ENCODE measurements at regions not wholly inside any gene's neighbourhood (a gene's known extent, or its start where the extent isn't known, plus 50 kb on each side); places are given as distances from the start of the nearest gene placed in this dataset.

DNA sequence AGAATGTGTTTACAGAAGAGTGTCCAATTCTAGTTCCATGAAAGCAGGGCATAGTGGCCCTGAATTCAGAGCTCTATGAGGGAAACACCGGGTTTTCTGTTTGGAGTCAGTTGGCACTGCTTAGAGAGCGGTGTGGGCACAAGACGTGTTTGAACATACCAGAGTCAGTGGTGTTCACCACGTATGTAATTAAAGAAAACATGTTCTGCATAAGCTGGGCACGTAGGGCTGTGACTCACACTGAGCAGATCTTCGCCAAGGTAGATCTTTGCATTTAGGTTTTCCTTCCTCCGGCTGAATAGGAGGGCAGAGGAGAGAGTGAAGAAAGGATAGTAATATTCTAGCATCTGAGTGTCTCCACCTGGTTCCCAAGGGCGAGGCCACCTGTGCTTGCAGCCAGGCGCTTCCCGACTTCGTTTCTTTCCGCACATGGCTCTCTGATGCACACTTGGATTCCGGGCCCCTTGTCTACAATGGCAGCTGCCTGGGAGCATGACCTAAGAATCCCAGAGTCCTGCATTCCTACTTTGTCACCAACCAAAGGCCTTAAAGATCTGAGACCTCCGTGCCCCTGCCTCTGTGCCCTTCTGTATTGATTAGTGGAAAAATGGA lies 136.2 kb downstream of the ERMARD start:
- no peak overlapping the region for H3K4me3 Mint-ChIP-seq
- peaks cover 0 to 5% (median 0%) of the 10 kb centered on the region in 3 donors for H3K36me3 Mint-ChIP-seq
- H3K27me3 Mint-ChIP-seq: peaks cover 19 to 47% (median 27%) of the 10 kb centered on the region in 5 donors
- ATAC-seq (no peak), DNase-seq (no peak)
- POLR2A ChIA-PET: no interaction called here
- no peak overlapping the region for H3K27ac Mint-ChIP-seq
- peaks cover 0 to 3% (median 2%) of the 10 kb centered on the region in 4 donors for H3K4me1 Mint-ChIP-seq
- peaks cover 0 to 7% (median 0%) of the 10 kb centered on the region in 9 donors for H3K9me3 Mint-ChIP-seq

DNA sequence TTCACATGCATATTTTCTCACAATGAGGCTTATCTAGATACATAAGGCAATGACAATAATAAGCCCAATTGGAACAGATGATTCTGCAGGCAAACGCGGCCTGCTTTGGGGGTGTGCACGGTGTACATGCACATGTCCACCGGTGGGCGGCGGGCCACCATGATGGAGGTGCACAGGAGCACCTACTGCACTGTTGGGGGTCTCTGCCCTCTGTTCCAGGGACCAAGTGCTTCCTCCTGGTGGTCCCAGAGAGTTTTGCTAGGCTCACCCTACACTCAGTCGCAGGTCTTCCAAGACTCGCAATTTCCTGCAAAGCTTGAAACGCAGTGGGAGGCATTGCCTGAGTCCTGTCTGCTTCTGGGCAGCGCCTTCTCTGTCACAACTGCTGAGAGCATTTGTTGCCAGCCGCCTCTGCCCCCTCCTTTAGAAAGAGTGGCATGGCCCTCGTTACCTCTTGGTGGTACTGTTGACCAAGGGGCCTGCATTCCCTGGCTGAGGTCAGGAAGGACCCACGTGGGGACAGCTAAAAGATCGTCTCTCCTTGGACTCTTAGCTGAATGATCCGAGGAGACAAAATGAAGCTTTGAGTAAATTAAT lies 135.3 kb downstream of the ERMARD start:
- DNase-seq (no peak), ATAC-seq (no peak)
- Mint-ChIP-seq H3K4me1 (peaks cover 0 to 3% (median 2%) of the 10 kb centered on the region in 4 donors), H3K4me3 (no peak overlapping the region), H3K36me3 (peaks cover 0 to 5% (median 0%) of the 10 kb centered on the region in 3 donors), H3K9me3 (peaks cover 0 to 7% (median 0%) of the 10 kb centered on the region in 9 donors), H3K27me3 (peaks cover 23 to 52% (median 28%) of the 10 kb centered on the region in 5 donors), H3K27ac (no peak overlapping the region)
- POLR2A ChIA-PET: no interaction called here

DNA sequence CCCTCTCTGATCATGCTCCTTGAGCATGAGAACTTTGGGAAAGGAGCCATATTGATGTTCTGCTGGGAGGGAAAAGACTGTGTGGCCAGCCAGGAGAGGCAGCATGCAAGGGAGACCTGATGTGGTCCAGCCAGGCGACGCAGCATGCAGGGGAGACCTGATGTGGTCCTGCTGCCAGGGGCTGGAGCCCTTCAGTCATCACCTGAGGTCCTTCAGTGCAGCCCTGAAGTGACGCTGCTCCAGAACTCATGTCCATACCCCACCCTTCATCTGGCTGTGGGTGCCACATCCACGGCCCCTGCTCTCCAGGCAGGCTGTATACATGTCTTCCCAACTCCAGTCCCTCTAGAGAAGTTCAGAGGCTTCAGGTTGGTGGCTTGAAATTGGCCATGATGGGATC lies 134.4 kb downstream of the ERMARD start:
- Mint-ChIP-seq H3K27ac (no peak overlapping the region), H3K27me3 (peaks cover 25 to 60% (median 32%) of the 10 kb centered on the region in 5 donors), H3K4me1 (peaks cover 0 to 4% (median 2%) of the 10 kb centered on the region in 4 donors), H3K4me3 (no peak overlapping the region), H3K36me3 (peaks cover 0 to 5% (median 0%) of the 10 kb centered on the region in 3 donors), H3K9me3 (peaks cover 0 to 5% (median 0%) of the 10 kb centered on the region in 9 donors)
- DNase-seq: no peak
- POLR2A ChIA-PET: no interaction called here
- no peak for ATAC-seq

DNA sequence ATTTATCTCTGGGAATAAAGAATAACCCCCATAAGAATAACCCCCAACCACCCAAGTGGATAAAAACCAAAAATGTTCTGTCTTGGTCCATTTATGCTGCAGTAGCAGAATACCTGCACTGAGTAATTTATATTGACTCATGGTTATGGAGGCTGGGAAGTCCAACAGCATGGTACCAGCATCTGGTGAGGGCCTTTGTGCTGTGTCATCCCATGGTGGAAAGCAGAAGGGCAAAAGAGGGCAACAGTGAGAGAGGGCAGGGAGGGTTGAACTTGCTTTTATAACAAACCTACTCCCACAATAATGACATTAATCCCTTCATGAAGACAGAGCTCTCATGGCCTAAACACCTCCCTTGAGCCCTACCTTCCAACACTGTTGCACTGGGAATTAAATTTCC lies 133.7 kb downstream of the ERMARD start:
- Mint-ChIP-seq H3K4me3 (no peak overlapping the region), H3K27ac (no peak overlapping the region), H3K4me1 (peaks cover 0 to 4% (median 1%) of the 10 kb centered on the region in 4 donors), H3K27me3 (peaks cover 25 to 60% (median 32%) of the 10 kb centered on the region in 5 donors), H3K36me3 (peaks cover 0 to 7% (median 0%) of the 10 kb centered on the region in 3 donors), H3K9me3 (peaks cover 0 to 2% (median 0%) of the 10 kb centered on the region in 9 donors)
- POLR2A ChIA-PET: no interaction called here
- DNase-seq (no peak), ATAC-seq (no peak)

DNA sequence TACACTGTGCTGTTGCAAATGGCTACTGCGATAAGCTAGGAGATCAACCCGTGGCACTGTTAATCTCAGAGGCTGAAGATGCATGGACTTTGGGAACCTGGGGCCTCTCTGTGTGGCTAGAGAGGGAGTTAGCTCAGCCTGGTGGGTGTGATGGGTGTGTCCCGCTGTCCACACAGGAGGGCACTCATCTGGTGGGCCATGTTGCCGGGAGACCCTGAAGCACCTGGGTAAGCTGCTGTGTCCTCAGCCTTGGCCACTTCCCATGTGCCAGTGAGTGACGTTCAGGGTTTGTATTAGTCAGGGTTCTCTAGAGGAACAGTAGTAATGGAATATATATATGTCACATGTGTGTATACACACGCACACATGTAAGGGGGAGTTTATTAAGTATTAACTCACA lies 132.7 kb downstream of the ERMARD start:
- Mint-ChIP-seq H3K4me3 (no peak overlapping the region), H3K36me3 (peaks cover 0 to 7% (median 0%) of the 10 kb centered on the region in 3 donors), H3K4me1 (peaks cover 0 to 4% (median 1%) of the 10 kb centered on the region in 4 donors), H3K27me3 (peaks cover 23 to 56% (median 32%) of the 10 kb centered on the region in 5 donors), H3K9me3 (peaks cover 0 to 2% (median 0%) of the 10 kb centered on the region in 9 donors), H3K27ac (no peak overlapping the region)
- POLR2A ChIA-PET: no interaction called here
- DNase-seq: no peak
- no peak for ATAC-seq

DNA sequence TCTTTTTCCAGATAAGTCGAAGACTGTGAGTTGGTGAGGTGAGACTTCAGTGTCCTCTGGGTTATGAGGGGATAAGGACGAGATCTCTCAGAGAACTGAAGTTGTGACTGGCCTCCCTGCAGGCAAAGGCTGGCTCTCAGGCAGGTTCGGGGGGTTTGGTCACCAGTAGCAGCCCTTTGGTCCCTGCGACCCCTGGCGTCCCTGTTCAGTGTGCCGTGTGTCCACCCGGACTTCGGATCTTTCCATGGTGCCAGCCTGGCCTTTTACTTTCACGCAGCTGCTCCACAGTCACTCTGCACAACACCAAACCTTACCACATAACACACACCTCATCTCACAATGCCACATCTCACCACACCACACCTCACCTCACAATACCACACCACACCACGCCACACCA lies 131.9 kb downstream of the ERMARD start:
- Mint-ChIP-seq H3K9me3 (peaks cover 0 to 2% (median 0%) of the 10 kb centered on the region in 9 donors), H3K27ac (peak overlapping the region in 1 of 10 donors; percentile 16), H3K36me3 (peaks cover 0 to 7% (median 0%) of the 10 kb centered on the region in 3 donors), H3K4me1 (peaks cover 0 to 4% (median 1%) of the 10 kb centered on the region in 4 donors), H3K4me3 (no peak overlapping the region), H3K27me3 (peaks cover 21 to 52% (median 28%) of the 10 kb centered on the region in 5 donors)
- POLR2A ChIA-PET: no interaction called here
- ATAC-seq (no peak), DNase-seq (no peak)

DNA sequence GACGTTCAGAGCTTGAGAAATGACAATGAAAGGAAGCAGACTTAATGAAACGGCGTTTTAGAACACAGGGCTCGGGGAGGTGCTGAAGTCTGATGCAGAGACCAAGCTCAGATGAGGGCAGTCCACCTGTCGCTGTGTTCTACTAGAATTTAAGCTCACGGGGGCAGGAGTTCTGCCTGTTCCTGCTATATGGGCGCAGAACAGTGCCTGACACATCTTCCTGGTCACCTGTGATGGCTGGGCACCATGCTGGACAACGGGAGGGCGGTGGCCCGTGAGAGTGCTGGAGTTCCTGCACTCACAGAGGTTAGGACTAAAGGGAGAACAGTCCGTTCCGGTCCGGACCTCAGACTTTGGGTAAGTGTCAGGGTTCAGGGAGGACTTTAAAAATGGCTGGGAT lies 130.6 kb downstream of the ERMARD start:
- Mint-ChIP-seq H3K27me3 (peaks cover 20 to 42% (median 21%) of the 10 kb centered on the region in 5 donors), H3K27ac (peak overlapping the region in 1 of 10 donors; percentile 17), H3K36me3 (peaks cover 0 to 7% (median 0%) of the 10 kb centered on the region in 3 donors), H3K4me1 (peaks cover 0 to 4% (median 1%) of the 10 kb centered on the region in 4 donors), H3K9me3 (peaks cover 0 to 2% (median 0%) of the 10 kb centered on the region in 9 donors), H3K4me3 (no peak overlapping the region)
- DNase-seq: no peak
- no peak for ATAC-seq
- POLR2A ChIA-PET: no interaction called here

DNA sequence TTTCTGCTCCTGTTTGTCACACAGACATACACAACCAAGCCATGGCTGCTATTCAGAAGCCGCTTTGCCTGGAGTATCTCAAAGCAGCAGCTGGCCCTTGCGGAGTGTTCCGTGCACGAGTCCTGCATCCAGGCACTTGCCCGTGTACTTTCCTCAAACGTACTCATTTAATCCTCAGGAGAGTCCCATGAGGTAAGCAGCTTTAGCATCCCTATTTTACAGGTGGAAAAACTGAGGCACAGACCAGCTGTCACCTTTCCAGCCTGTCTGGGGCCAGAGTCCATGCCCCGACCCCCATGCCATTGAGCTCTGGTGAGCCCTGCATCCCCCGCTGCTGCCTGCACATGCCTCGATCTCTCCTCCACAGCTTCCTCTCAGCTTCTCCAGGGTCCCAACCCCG lies 130.0 kb downstream of the ERMARD start:
- H3K36me3 Mint-ChIP-seq: peaks cover 0 to 7% (median 0%) of the 10 kb centered on the region in 3 donors
- no peak overlapping the region for H3K4me3 Mint-ChIP-seq
- no peak overlapping the region for H3K27ac Mint-ChIP-seq
- no peak for DNase-seq
- POLR2A ChIA-PET: no interaction called here
- ATAC-seq: no peak
- peaks cover 20 to 40% (median 22%) of the 10 kb centered on the region in 5 donors for H3K27me3 Mint-ChIP-seq
- H3K4me1 Mint-ChIP-seq: peaks cover 0 to 4% (median 1%) of the 10 kb centered on the region in 4 donors
- H3K9me3 Mint-ChIP-seq: peaks cover 0 to 2% (median 0%) of the 10 kb centered on the region in 9 donors

DNA sequence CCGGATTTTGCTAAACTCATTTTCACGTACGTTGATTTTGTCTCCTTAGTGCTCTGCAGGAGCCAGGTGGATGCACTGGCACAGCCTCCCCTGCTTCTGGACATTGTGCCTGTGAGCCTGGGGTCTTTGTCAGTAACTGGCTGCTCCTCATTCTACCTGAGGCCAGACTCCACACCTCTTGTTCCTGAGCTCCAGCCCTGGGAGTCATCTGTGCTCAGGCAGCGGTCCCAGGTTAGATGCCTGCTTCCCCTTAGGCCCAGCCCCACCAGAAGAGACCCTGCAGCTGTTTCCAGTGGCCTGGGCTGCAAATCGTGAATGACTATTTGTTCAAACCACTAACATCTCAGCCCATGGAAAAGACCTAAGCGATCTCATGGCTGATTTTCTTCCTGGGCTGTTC lies 129.1 kb downstream of the ERMARD start:
- no peak for ATAC-seq
- Mint-ChIP-seq H3K27ac (peak overlapping the region in 1 of 10 donors; percentile 20), H3K27me3 (peaks cover 15 to 32% (median 20%) of the 10 kb centered on the region in 5 donors), H3K4me3 (no peak overlapping the region), H3K36me3 (peaks cover 0 to 9% (median 0%) of the 10 kb centered on the region in 3 donors), H3K4me1 (peaks cover 0 to 4% (median 1%) of the 10 kb centered on the region in 4 donors), H3K9me3 (peaks cover 0 to 9% (median 0%) of the 10 kb centered on the region in 9 donors)
- POLR2A ChIA-PET: no interaction called here
- no peak for DNase-seq

DNA sequence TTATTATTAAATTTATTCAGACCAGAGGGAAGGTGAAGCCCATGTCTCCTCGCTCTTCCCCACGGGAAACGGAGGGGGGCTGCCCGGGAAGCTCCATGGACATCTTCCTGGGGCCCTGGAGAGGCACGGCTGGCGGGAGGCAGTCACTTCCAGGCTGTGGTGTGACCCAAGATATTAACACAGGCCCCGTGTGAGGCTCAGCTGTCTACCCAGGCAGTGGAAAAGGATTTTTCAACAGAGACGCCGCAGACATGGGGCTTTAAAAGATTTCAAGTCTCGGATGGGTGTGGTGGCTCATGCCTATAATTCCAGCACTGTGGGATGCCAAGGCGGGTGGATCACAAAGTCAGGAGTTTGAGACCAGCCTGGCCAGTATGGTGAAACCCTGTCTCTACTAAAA lies 117.9 kb downstream of the ERMARD start:
- Mint-ChIP-seq H3K4me1 (peaks cover 6 to 25% (median 9%) of the 10 kb centered on the region in 4 donors), H3K4me3 (no peak overlapping the region), H3K27me3 (peaks cover 0 to 1% (median 0%) of the 10 kb centered on the region in 5 donors), H3K36me3 (no peaks in the 10 kb centered on the region), H3K9me3 (peaks cover 0 to 3% (median 0%) of the 10 kb centered on the region in 9 donors), H3K27ac (no peak overlapping the region)
- ATAC-seq: no peak
- DNase-seq: no peak
- POLR2A ChIA-PET: no interaction called here

DNA sequence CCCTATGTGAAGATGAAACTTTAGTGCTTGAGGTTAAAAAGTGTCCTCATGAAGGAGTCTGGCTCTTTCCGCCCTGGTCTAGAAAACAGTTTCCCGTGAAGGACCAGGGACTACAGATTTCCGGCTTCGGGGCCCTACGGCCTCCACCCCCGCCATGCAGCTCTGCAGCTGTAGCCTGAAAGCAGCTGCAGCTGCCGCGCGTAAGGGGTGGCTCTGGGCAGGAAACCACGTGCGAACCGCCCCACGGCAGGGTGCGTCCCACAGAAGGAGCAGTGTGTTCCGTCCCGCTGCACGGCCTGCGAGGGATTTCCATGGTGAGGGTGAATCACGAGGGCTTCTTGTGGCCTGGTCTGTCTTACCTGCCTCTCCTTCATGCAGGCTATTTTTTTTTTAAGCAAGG lies 117.0 kb downstream of the ERMARD start:
- Mint-ChIP-seq H3K27ac (peak overlapping the region in 7 of 10 donors; percentile 13 to 70 (median 49)), H3K27me3 (peaks cover 0 to 3% (median 2%) of the 10 kb centered on the region in 5 donors), H3K36me3 (no peaks in the 10 kb centered on the region), H3K4me3 (peak overlapping the region in 7 of 10 donors; percentile 15 to 57 (median 26)), H3K9me3 (peaks cover 0 to 3% (median 0%) of the 10 kb centered on the region in 9 donors), H3K4me1 (peaks cover 6 to 31% (median 11%) of the 10 kb centered on the region in 4 donors)
- ATAC-seq: peak; percentile 98 to 99
- DNase-seq: peak in 8 of 10 donors; percentile 9 to 74 (median 54)
- POLR2A ChIA-PET: interaction anchor here (1.3 kb wide), 1 partner anchor 422 kb away, joined by 3 read pairs; no protein-coding TSS in a partner anchor

DNA sequence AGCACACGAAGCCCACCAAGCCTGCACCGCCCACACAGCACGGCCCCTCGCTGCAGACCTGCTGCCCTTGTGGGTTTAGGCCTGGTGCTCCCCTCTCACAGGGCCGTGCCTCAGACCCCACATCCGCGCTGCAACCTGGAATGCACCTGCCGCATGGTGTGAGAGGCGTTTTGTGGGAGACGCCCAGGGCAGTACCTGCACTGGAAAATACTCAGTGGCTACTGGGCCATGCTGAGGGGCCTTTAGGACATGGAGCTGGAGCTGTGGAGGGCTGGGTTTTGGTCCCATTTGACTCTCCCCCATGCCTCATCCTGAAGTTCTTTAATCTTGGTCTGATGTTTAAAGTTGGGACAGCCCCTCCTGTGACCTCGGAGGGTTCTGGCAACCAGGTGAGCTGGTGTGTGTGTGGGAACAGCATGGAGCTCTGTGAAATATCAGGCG lies 116.3 kb downstream of the ERMARD start:
- Mint-ChIP-seq H3K27ac (peak overlapping the region in 4 of 10 donors; percentile 4 to 31 (median 22)), H3K4me3 (peak overlapping the region in 2 of 10 donors; percentile 48 to 57), H3K4me1 (peaks cover 6 to 34% (median 12%) of the 10 kb centered on the region in 4 donors), H3K27me3 (peaks cover 0 to 4% (median 3%) of the 10 kb centered on the region in 5 donors), H3K36me3 (no peaks in the 10 kb centered on the region), H3K9me3 (peaks cover 0 to 3% (median 0%) of the 10 kb centered on the region in 9 donors)
- ATAC-seq (no peak), DNase-seq (no peak)
- POLR2A ChIA-PET: interaction anchor here (1.3 kb wide), 1 partner anchor 422 kb away, joined by 3 read pairs; no protein-coding TSS in a partner anchor

Data from naive thymus-derived CD8-positive, alpha-beta T cell (primary cell).